ENCODE measurements at regions not wholly inside any gene's neighbourhood (a gene's known extent, or its start where the extent isn't known, plus 50 kb on each side); places are given as distances from the start of the nearest gene placed in this dataset.

GRCh38 chr2:220891405-220891804, 680.7 kb downstream of the EPHA4 start:
- TF ChIP-seq POLR2A (IDR thresholded peaks at IDR 0.05): no peak
- TF ChIP-seq CTCF (IDR thresholded peaks at IDR 0.05): no peak

GRCh38 chr2:220892018-220892634, 680.0 kb downstream of the EPHA4 start:
- no peak for DNase-seq
- Histone ChIP-seq H3K36me3 (replicated peaks in 1 of 2) (no peaks in the 10 kb centered on the region), H3K4me3 (no peak overlapping the region), H3K27me3 (no peaks in the 10 kb centered on the region), H3K9me3 (replicated peaks in 1 of 3) (no peaks in the 10 kb centered on the region), H3K27ac (no peak overlapping the region), H3K4me1 (replicated peaks in 1 of 2) (peaks cover 0 to 6% of the 10 kb centered on the region in 2 donors)
- WGBS, 4 donors: 90 to 94% (median 92%) methylated on average over 5 of the region's 5 CpGs
- intact Hi-C loops (cut with DNase I): no loop called here
- no peak for TF ChIP-seq POLR2A (IDR thresholded peaks at IDR 0.05)
- TF ChIP-seq CTCF (IDR thresholded peaks at IDR 0.05): no peak

More at GRCh38 chr2:220891405-220891804, 680.7 kb downstream of the EPHA4 start:
- intact Hi-C loops (cut with DNase I): no loop called here
- peaks cover 0 to 6% of the 10 kb centered on the region in 2 donors for H3K4me1 ChIP-seq (replicated peaks in 1 of 2)
- H3K27me3 ChIP-seq: no peaks in the 10 kb centered on the region
- H3K9me3 ChIP-seq (replicated peaks in 1 of 3): no peaks in the 10 kb centered on the region
- no peaks in the 10 kb centered on the region for H3K36me3 ChIP-seq (replicated peaks in 1 of 2)
- H3K27ac ChIP-seq: no peak overlapping the region
- no peak overlapping the region for H3K4me3 ChIP-seq
- DNase-seq: no peak
- WGBS, 4 donors: 28 to 76% (median 56%) methylated on average over 1 of the region's 1 CpG

GRCh38 chr2:220893411-220893810, 678.7 kb downstream of the EPHA4 start:
- 75 to 82% (median 79%) methylated on average over 2 of the region's 2 CpGs for WGBS, 4 donors
- TF ChIP-seq POLR2A (IDR thresholded peaks at IDR 0.05) (no peak), CTCF (IDR thresholded peaks at IDR 0.05) (no peak)
- no peak for DNase-seq
- H3K9me3 ChIP-seq (replicated peaks in 1 of 3): no peaks in the 10 kb centered on the region
- no peak overlapping the region for H3K4me3 ChIP-seq
- no peak overlapping the region for H3K27ac ChIP-seq
- H3K36me3 ChIP-seq (replicated peaks in 1 of 2): no peaks in the 10 kb centered on the region
- peaks cover under 1 to 6% of the 10 kb centered on the region in 2 donors for H3K4me1 ChIP-seq (replicated peaks in 1 of 2)
- no peaks in the 10 kb centered on the region for H3K27me3 ChIP-seq
- intact Hi-C loops (cut with DNase I): no loop called here

- no peak overlapping the region for H3K4me3 ChIP-seq
- DNase-seq: no peak
- TF ChIP-seq CTCF (IDR thresholded peaks at IDR 0.05) (no peak), POLR2A (IDR thresholded peaks at IDR 0.05) (no peak)
- 7 to 9% (median 7%) methylated on average over 1 of the region's 1 CpG for whole genome bisulfite sequencing, 4 donors
- no peaks in the 10 kb centered on the region for H3K9me3 ChIP-seq (replicated peaks in 1 of 3)
- no peak overlapping the region for H3K27ac ChIP-seq
- no peaks in the 10 kb centered on the region for H3K36me3 ChIP-seq (replicated peaks in 1 of 2)
- intact Hi-C loops (cut with DNase I): no loop called here
- H3K27me3 ChIP-seq: no peaks in the 10 kb centered on the region
- peaks cover 6 to 7% of the 10 kb centered on the region in 2 donors for H3K4me1 ChIP-seq (replicated peaks in 1 of 2)
These were observed 678.0 kb downstream of the EPHA4 start for GRCh38 chr2:220894069-220894468.
